PC-9 (cell line): ENCODE measurements at regions not wholly inside any gene's neighbourhood (a gene's known extent, or its start where the extent isn't known, plus 50 kb on each side); places are given as distances from the start of the nearest gene placed in this dataset.

ENCODE experiments used
- CTCF ChIP-seq: fragments of 200-600 bp; sonication (generic); conservative IDR thresholded peaks from 2 replicates; pipeline ENCODE4 v1.6.1; 2017; ENCODE audit warnings: mixed run types, antibody characterized with exemption, mild to moderate bottlenecking, moderate library complexity
- EZH2 ChIP-seq: fragments of 200-600 bp; sonication (generic); IDR thresholded peaks from 2 replicates; pipeline ENCODE4 v1.8.0; 2017; ENCODE audit warnings: antibody characterized with exemption, low read depth

GRCh38 chr2:104049438-104049837 lies 804.5 kb upstream of the POU3F3 start:
- TF ChIP-seq CTCF: no peak
- no peak for TF ChIP-seq EZH2
